BLaER1 treated with 17β-estradiol and CSF1 and Interleukin-3, amounts not matched to agents 10 nM and 100 nM (cell line): ENCODE measurements at regions not wholly inside any gene's neighbourhood (a gene's known extent, or its start where the extent isn't known, plus 50 kb on each side); places are given as distances from the start of the nearest gene placed in this dataset.

ENCODE experiments used
- H3K27ac ChIP-seq, 11 experiments: shearing (Covaris generic); formaldehyde crosslinking; 2 replicates each; pipeline ENCODE4 v1.8.1; 2022
- H3K27me3 ChIP-seq, 11 experiments: shearing (Covaris generic); formaldehyde crosslinking; 2 replicates each; pipeline ENCODE4 v1.8.1; 2022
- H3K36me3 ChIP-seq, 11 experiments: shearing (Covaris generic); formaldehyde crosslinking; 2 replicates each; pipeline ENCODE4 v1.8.1; 2022
- H3K4me1 ChIP-seq, 10 experiments: shearing (Covaris generic); formaldehyde crosslinking; 2 replicates each; pipeline ENCODE4 v1.8.1; 2022
- H3K4me2 ChIP-seq, 11 experiments: shearing (Covaris generic); formaldehyde crosslinking; 2 replicates each; pipeline ENCODE4 v1.8.1; 2022
- H3K4me3 ChIP-seq, 10 experiments: shearing (Covaris generic); formaldehyde crosslinking; 2 replicates each; pipeline ENCODE4 v1.8.1; 2022
- H3K9ac ChIP-seq, 11 experiments: shearing (Covaris generic); formaldehyde crosslinking; 2 replicates each; pipeline ENCODE4 v1.8.1; 2022
- H3K9me3 ChIP-seq, 11 experiments: shearing (Covaris generic); formaldehyde crosslinking; replicated peaks in 1 of 11; 2 replicates each; pipeline ENCODE4 v1.8.1; 2022
- H4K20me1 ChIP-seq, 11 experiments: shearing (Covaris generic); formaldehyde crosslinking; 2 replicates each; pipeline ENCODE4 v1.8.1; 2022
- Cebpa-rat ChIP-seq, 11 experiments: shearing (Covaris generic); IDR thresholded peaks; 2 replicates each; pipeline ENCODE4 v1.8.1; 2022

DNA sequence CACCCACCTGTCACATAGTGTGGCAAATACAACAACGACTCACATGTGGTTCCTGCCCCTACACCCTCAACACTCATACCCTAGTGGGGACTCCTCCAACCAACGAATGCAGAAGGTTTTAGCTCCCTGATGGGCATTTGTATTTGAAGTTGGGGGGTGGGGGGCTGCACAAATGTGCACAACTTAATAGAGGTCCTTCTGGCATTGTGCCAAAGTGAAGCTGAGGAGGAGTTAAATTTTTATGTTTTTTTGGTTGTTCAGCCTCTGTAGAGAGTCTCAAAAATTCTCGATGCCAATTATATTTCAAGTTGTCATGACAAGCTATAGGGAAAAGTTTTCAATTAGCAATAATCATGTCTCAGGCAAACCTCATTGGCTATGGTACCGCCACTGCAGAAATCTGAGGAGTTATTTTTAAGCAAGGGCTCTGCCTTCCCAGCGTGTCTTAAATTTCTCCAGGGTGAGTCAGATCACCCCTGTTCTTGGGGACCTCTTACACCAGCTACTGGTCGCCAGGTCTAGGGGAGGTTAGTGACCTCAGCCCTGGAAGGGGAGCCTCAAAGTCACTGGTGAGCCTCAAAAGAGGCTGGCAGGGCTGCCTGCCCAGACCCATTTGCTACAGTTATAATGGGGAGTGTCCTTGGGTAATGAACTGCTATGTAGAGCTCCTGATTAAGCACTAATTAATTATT lies 102.7 kb upstream of the TAF1B start:
- no peak for TF ChIP-seq Cebpa-rat (IDR thresholded peaks at IDR 0.05)
- no peak overlapping the region for H3K27ac ChIP-seq
- no peak overlapping the region for H3K4me2 ChIP-seq
- peaks cover under 1 to 17% (median 11%) of the 10 kb centered on the region in 11 experiments; a peak in 20 of 22 replicates for H3K9me3 ChIP-seq
- H3K4me3 ChIP-seq = no peak overlapping the region
- H3K36me3 ChIP-seq = no peaks in the 10 kb centered on the region
- H3K27me3 ChIP-seq = no peaks in the 10 kb centered on the region
- no peak overlapping the region for H3K9ac ChIP-seq
- H3K4me1 ChIP-seq = peaks cover 18 to 25% (median 19%) of the 10 kb centered on the region in 10 experiments
- H4K20me1 ChIP-seq = no peaks in the 10 kb centered on the region

DNA sequence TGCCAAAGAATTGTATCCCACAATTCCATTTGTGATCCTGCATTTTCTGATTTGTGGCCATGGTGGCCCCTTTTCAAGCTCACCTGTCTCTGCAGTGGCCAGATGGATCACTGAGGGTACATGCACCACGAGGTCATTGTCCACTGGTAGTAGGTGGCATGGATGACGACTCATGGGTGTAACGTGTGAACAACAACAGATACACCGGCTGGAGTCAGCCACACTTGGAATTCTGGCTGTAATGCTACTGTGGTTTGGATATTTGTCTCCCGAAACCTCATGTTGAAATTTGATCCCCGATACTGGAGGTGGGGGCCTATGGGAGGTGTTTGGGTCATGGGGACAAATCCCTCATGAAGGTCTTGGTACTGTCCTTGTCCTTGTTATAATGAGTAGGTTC lies 102.2 kb upstream of the TAF1B start:
- no peak for TF ChIP-seq Cebpa-rat (IDR thresholded peaks at IDR 0.05)
- Histone ChIP-seq H3K4me3 (no peak overlapping the region), H3K9me3 (peaks cover 0 to 11% (median 6%) of the 10 kb centered on the region in 11 experiments; a peak in 9 of 22 replicates), H3K36me3 (no peaks in the 10 kb centered on the region), H3K9ac (no peak overlapping the region), H3K27ac (no peak overlapping the region), H3K27me3 (no peaks in the 10 kb centered on the region), H3K4me1 (peaks cover 17 to 24% (median 19%) of the 10 kb centered on the region in 10 experiments), H3K4me2 (no peak overlapping the region), H4K20me1 (no peaks in the 10 kb centered on the region)

DNA sequence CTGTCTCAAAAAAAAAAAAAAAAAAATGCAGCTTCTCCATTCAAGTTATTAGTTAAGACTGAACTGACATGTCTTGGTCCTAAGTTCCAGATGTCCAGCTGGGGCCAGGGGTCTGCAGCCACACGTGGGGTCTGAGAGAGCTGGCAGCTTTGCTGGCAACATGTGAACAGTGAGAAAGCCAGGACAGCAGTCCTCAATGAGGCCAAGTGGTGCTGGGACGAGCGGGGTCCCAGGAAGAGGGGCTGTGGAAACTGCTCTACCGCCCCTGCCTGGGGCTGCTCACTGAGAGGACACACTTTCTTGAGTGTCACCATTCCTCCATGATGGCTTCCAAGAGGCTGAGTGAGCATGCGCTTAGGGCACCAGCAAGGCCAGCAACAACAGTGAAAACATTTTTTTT lies 100.7 kb upstream of the TAF1B start:
- Histone ChIP-seq H3K27ac (no peak overlapping the region), H3K9ac (no peak overlapping the region), H3K27me3 (no peaks in the 10 kb centered on the region), H3K9me3 (no peaks in the 10 kb centered on the region), H4K20me1 (no peaks in the 10 kb centered on the region), H3K4me2 (no peak overlapping the region), H3K4me1 (peaks cover 17 to 24% (median 19%) of the 10 kb centered on the region in 10 experiments), H3K4me3 (no peak overlapping the region), H3K36me3 (no peaks in the 10 kb centered on the region)
- no peak for TF ChIP-seq Cebpa-rat (IDR thresholded peaks at IDR 0.05)

DNA sequence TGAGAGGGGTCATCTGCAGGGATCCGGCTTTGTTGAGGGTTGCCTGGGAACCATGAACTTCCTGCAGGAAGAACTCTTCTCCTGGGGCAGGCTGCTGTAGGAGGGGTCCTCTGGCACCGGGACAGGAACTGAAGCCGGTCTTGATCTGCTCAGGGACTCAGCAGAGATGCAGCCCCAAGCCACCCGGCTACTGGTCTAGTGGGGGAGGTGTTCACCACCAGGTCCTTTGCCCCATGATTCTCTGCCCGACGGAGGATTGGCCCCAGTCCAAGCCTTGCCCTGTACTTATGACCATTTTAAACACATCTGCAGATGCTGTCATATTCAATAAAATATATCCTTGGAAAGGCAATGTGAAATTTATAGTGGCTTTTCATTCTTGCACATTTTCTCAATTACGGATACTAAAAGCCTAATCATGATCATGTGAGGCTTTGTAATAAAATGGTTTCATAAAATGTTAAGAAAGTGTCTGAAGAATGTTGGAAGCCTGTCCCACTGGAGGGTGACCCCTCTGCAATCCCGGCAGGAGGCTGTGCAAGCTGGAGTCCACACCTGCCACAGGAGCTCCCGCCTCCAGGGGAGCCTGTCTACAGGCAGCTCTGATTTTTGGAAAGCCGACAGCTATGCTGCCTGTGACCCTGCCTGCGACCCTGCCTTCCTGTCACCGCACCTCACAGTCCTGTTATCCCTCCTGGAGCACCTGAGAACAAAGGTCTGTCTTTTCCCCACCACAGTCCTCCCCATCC lies 98.8 kb upstream of the TAF1B start:
- H3K4me3 ChIP-seq = no peak overlapping the region
- H3K27me3 ChIP-seq = no peaks in the 10 kb centered on the region
- TF ChIP-seq Cebpa-rat (IDR thresholded peaks at IDR 0.05) = no peak
- no peaks in the 10 kb centered on the region for H3K36me3 ChIP-seq
- H3K4me2 ChIP-seq = no peak overlapping the region
- H3K4me1 ChIP-seq = peaks cover 3 to 7% (median 4%) of the 10 kb centered on the region in 10 experiments; a peak in 18 of 20 replicates
- no peak overlapping the region for H3K27ac ChIP-seq
- no peaks in the 10 kb centered on the region for H4K20me1 ChIP-seq
- no peak overlapping the region for H3K9ac ChIP-seq
- H3K9me3 ChIP-seq = 0 out of 22 replicates have a peak, but pooled peaks cover 0 to 7% (median 0%) of the 10 kb centered on the region in 11 experiments

DNA sequence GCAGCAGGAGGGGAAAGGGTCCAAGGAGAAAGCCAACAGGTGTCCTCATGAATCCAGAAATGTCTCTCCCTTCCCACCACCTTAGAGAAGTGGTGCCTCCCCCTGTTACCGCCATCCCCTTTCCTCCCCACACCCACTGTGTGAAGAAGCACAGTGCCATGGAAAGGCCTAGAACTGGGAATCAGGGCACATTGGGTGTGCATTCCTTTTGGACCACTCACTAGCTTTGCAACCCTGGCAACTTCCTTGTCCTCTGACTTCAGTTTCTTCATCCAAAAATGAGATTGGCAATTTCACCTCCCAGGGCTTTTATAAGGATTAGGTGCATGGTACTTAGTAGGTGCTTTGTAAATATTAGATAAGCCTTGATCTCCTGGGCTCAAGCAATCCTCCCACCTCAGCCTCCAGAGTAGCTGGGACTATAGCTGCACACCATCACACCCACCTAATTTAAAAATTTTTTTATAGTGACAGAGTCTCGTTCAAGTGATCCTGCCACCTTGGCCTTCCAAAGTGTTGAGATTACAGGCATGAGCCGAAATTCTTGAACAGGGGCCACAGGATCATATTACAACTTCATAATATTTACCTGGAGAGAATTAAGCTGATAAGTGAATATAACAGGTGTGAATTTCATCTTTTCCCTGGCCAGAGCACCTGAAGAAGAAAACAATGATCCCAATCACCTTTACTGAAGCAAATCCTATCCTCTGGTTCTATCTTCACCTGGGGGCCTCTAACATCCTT lies 97.9 kb upstream of the TAF1B start:
- no peak for TF ChIP-seq Cebpa-rat (IDR thresholded peaks at IDR 0.05)
- Histone ChIP-seq H3K9ac (no peak overlapping the region), H3K4me1 (peaks cover 0 to 4% (median 0%) of the 10 kb centered on the region in 10 experiments; a peak in 2 of 20 replicates), H3K27ac (no peak overlapping the region), H3K4me2 (no peak overlapping the region), H3K36me3 (no peaks in the 10 kb centered on the region), H3K27me3 (no peaks in the 10 kb centered on the region), H3K4me3 (no peak overlapping the region), H4K20me1 (no peaks in the 10 kb centered on the region), H3K9me3 (0 out of 22 replicates have a peak, but pooled peaks cover 0 to 7% (median 0%) of the 10 kb centered on the region in 11 experiments)

DNA sequence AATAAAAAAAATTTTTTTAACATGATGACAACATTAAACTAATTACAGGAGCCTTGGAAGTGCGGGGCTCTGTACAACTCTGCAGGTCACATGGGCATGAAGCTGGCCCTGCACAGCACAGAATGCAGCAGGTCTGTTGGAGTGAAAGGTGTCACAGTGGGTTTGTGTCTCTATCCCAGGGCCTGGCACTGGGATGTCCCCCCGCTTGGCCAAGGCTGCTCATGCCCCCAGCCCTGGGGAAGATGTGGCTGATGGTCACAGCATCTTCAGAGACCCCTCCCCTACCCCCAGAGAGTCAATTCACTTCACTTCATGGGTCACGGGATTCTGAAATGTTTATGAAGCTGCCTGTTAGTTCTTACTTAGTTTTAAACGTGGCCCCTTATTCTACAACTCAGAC lies 95.9 kb upstream of the TAF1B start:
- Histone ChIP-seq H3K4me1 (peaks cover 7 to 23% (median 16%) of the 10 kb centered on the region in 10 experiments), H4K20me1 (no peaks in the 10 kb centered on the region), H3K27me3 (no peaks in the 10 kb centered on the region), H3K9me3 (0 out of 22 replicates have a peak, but pooled peaks cover 0 to 7% (median 0%) of the 10 kb centered on the region in 11 experiments), H3K4me2 (no peak overlapping the region), H3K4me3 (no peak overlapping the region), H3K27ac (no peak overlapping the region), H3K36me3 (no peaks in the 10 kb centered on the region), H3K9ac (no peak overlapping the region)
- TF ChIP-seq Cebpa-rat (IDR thresholded peaks at IDR 0.05) = no peak

DNA sequence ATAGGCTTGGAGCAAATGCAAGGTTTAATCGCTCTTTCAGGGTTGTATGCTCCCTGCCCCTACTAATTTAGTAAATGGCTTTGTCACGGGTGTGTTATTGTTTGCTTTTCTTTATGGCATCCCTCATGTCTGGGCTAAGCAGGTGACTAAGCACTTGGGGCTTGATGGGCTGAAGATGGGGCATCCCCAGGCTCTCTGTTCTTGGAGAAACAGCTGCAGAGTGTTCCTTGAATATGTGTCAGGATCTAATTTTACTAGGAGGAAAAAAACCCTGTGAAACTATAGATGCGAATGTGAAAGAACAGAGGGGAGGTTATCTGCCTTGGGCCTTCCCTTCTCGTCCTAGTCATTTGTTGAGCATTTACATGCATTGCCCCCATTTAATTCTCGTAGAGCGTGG lies 94.7 kb upstream of the TAF1B start:
- Histone ChIP-seq H3K4me3 (no peak overlapping the region), H3K9ac (no peak overlapping the region), H3K27me3 (no peaks in the 10 kb centered on the region), H3K9me3 (0 out of 22 replicates have a peak, but pooled peaks cover 0 to 7% (median 0%) of the 10 kb centered on the region in 11 experiments), H4K20me1 (no peaks in the 10 kb centered on the region), H3K4me2 (no peak overlapping the region), H3K4me1 (peaks cover 19 to 35% (median 28%) of the 10 kb centered on the region in 10 experiments), H3K27ac (no peak overlapping the region), H3K36me3 (no peaks in the 10 kb centered on the region)
- TF ChIP-seq Cebpa-rat (IDR thresholded peaks at IDR 0.05) = no peak

DNA sequence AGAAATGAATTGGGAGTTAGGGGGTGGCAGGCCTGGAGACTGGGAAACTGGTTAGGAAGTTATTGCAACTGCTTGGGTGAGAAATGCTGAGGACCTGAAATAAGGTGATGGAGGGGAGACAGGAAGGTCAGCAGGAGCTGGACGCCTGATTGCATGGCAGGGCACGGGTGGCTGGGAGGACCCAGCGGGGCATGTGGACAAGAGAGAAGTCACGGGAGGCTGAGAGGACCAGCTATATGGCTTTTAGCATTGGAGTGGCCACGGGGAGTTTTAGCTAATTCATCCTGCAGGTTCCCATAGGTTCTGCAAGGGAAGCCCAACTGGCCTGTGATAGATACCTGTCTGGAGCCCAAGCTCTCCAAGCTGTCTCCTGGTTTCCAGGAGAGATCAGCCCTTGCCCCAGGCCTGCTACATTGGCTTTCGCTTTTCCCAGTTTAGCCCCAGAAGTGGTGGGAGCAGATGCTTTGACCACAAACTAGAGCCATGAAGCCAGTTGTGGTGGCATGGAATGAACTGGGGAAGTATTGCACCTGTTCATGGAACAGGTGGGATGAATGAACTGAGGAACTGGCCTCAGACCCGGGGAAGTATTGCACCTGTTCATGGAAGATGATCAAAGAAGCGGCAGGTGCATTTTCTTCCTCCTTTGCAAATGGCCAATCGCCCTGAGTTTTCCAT lies 93.6 kb upstream of the TAF1B start:
- H4K20me1 ChIP-seq = no peaks in the 10 kb centered on the region
- no peak overlapping the region for H3K4me3 ChIP-seq
- peaks cover 0 to 3% (median 0%) of the 10 kb centered on the region in 11 experiments; a peak in 1 of 22 replicates for H3K27me3 ChIP-seq
- no peak for TF ChIP-seq Cebpa-rat (IDR thresholded peaks at IDR 0.05)
- H3K4me2 ChIP-seq = no peak overlapping the region
- H3K27ac ChIP-seq = no peak overlapping the region
- H3K9ac ChIP-seq = no peak overlapping the region
- H3K36me3 ChIP-seq = no peaks in the 10 kb centered on the region
- H3K4me1 ChIP-seq = peaks cover 30 to 42% (median 39%) of the 10 kb centered on the region in 10 experiments
- H3K9me3 ChIP-seq = 0 out of 22 replicates have a peak, but pooled peaks cover 0 to 7% (median 0%) of the 10 kb centered on the region in 11 experiments
